NCI-H146 (cell line): ENCODE measurements at regions not wholly inside any gene's neighbourhood (a gene's known extent, or its start where the extent isn't known, plus 50 kb on each side); places are given as distances from the start of the nearest gene placed in this dataset.

Experiments used
- DNase-seq: peaks from one replicate; lab custom pipeline; 2025; lab: John Stamatoyannopoulos, UW

DNA sequence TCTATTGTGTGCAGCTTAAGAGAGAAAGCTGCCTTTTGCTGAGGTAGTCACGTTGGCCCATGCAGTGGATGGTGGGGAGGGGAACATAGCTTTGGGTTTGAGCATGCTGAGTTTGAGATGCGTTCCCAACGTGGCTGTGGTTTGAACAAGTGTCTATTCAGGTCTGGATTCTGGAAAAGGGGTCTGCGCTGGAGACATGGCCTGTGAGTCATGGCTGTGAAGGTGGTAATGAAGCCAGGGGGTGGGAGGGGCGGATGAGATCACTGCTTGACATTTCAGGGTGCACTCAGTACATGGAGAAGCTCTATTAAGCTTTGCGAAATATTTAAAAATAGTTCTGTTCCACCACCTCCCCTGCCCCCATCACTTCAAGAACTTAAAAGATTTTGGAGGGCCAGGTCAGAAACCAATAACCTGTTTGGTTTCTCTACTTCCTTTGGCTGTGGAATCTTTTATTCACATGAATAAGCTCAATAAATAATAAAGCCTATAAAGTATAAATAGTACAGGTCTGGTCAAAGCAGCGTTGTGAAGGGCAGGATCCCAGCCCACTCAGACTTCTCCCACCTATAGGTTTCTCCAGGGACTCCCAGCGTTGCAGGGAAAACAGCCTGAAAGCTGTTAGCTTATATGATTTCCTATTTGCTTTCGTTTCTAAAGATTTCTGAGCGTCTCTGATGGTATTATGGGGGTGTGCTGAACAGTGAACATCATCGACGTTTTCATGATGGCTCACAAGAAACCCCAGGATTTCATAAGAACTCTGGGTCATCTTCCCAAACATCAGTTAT, 189.9 kb downstream of the NSG2 start:
- no peak for DNase-seq

DNA sequence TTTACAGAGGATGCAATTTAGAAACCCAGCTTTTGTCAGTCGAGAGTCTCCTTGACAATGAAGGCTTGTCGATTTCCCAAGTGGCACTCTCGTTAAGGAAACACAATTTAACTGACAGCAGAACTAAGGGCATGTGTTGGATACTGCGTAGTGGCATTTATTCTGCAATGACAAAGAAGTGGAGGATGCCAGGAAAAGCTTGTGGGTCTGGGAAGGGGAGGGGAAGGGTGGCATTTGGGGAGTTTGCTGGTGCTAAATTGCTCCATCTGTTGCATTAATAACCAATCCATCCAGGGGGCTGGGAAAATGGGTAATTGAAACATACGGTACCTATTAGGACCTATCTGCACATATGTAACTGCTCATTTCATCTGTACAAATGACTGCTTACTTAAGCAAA, 190.6 kb downstream of the NSG2 start:
- DNase-seq, result no peak

DNA sequence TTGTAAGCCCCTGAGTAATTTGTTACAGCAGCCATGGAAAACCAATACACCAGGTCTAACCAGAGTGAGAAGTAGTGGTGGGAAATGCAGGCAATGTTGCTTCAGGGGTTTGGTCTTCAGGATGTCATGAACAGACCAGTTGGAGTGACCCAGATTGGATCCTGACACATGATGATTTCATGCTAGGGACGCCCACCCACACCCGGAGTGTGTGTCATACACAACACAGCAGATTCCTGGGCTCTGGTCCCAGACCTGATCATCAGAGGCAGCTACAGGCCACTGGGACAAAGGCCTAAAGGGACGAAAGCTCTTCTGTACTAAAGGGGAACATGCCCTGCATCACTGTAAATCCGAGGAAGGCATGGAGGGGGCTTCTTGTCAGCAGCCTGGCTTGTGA, 194.2 kb downstream of the NSG2 start:
- no peak for DNase-seq

DNA sequence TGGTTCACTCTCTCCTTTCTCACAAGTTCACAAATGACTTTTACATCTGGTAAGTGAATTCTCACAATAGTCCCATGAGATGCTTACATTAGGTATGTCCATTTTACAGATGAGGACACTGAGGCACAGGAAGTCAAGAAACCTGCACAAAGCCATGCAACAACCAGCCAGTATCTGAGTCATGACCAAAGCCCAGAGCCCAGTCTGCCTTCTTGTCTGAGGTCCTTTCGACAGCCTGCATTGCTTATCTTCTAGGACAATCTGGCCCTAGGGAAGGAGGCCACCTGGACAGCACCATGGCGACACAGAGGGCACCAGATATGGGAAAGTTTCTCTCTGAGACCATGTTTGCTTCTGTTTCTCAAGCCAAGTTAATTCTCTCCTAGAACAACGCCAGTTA, 197.1 kb downstream of the NSG2 start:
- DNase-seq, result no peak

DNA sequence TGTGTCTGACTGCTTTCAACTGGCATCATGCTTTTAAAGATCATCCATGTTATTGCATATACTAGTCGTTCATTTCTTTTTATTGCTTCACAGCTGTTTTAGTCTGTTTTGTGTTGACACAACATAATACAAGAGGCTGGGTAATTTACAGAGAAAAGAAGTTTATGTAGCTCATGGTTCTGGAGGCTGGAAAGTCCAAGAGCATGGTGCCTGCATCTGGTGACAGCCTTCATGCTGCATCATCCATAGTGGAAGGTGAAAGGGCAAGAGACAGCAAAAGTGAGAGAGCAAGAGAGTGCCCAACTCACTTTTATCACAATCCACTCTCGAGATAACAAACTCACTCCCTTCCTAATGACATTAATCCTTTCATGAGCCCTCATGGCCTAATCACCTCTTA, 198.4 kb downstream of the NSG2 start:
- DNase-seq, result no peak

DNA sequence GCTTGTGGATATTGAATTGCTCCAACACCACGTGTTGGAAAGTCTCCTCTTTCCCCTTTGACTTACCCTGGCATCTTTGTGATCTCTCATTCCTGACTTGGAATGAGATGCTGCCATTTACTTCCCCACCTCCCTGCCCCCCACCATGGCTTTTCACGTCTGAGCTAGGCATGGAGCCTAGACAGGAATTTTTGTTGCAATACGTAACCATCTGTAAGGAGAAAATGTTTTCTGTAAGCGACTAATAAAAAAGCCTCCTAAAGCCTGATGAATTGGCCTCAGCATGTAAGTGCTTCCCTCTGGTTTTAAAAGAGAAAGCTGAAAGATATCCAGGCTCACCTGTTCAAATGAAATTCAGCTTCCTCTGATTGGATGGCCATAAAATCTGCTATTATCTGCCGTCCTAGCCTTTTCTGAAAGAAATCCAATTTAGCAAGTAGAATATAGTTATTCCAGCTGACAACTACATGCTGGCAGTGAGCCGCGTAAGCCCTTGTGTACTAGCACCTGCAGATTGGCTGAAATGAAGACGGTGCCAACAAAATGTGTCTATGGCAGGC, 200.1 kb downstream of the NSG2 start:
- no peak for DNase-seq

DNA sequence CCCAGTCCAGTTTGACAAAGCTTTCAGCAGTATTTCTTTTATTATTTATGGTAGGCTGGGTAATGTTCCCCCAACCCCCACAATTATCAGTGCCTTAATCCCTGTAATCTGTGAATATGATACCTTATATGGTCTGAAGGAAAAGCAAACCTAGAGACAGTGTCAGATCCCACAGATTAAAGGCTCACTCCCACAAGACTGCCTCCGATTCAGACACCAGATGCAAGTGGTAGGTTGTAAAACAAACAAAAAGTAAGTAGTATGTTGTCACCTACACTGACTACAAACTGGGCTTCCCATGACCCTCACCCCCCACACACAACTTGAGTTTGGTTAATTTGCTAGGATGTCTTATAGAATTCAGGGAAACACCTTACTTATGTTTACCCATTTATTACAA, 201.2 kb downstream of the NSG2 start:
- DNase-seq, result no peak

DNA sequence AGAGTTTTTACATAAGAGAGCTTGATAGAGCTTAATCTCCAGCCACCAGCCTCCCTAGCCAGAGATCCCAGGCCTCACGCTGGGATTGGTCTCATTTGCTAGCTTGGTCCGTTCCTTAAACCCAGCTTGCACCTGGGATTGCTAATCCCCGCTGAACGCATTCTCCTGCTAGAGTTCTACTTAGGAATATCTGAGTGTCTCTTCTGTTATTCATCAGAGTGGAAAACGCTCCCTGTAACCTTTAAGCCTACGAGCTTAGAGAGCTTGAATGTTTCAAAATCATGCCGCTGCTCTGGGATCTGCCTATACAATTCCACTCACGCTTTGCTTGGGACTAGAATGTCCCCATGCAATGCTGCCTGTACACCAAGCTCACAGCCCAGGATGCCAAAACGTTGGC, 201.8 kb downstream of the NSG2 start:
- no peak for DNase-seq

DNA sequence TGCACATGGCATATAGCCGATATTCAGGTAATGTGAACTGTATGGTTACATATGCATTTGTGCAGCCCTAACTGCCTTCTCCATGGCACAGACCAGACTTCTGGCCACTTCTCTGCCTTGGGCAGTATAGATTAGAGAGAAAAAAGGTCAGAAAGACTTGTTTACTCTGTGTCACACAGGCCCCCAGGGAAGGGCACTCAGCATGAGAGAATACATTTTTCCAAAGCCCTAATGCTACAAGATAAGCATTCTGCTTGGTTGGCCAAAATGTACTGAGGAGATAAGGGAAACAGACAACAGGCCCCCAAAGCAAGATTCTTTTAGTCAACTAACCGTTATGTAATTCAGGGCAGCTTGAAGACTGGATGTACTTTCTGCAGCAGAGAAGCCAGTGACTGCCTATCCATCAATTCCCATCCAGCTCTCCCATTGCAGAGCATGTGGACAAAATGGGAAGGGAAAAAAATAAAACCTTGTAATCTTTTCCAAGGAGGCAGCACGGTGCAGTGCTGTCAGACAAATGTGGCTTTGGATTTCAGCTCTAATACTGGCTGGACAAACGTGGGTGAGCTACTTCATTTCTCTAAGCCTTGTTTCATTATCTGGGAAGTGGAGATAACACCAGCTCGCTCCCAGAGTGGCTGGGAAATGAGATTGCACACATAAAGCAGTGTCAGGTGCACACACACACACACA, 205.9 kb downstream of the NSG2 start:
- DNase-seq, result no peak

DNA sequence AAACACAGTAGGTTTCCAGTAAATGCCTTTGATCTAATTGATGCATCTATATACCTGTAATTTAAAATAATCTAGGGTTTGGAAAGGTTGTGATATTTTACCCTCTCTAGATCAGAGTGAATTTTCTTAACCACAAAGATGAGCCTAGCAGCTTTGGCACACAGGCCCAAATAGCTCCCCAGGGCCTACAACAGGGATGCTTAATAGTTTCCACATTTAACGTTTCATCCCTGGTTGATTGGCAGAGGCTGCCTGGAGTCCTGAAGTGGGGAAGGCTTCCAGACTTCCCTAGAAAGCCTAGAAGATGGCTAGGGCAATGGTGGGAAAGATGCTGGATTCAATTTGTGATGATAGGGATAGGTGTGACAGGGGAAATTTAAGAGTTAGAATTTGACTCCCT, 206.6 kb downstream of the NSG2 start:
- DNase-seq, result no peak

DNA sequence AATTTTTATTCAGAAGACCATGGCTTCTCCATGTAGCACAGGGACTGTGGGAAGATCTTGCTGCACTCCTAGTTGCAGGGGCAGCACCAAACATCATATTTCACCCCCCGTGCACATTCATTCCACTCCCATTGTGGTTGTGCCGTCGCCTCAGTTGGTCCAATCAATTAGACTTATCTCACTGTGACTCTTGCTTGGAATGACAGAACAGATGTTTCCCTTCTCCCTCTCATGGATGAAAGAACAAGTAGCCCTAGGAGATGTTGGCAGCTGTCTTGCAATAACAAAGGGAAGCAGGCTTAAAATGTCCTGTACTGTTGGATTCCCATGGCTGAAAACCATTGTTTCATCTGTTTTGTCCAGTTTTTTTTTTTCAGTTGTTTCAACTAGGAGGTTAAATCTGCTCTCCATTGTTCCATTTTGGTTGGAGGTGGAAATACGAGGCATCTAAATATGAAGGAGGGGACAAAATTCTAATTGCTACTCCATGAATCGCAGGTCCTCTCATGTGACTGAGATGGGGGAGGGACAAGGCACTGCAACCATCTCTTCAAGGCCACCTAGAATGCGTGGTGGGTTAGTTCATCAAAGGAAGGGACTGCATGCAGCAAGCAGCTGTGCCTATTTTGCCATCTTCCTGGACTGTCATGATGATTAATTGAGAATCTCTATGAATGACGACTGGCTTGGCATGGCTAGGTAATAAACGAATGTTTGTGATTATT, 214.4 kb downstream of the NSG2 start:
- no peak for DNase-seq

DNA sequence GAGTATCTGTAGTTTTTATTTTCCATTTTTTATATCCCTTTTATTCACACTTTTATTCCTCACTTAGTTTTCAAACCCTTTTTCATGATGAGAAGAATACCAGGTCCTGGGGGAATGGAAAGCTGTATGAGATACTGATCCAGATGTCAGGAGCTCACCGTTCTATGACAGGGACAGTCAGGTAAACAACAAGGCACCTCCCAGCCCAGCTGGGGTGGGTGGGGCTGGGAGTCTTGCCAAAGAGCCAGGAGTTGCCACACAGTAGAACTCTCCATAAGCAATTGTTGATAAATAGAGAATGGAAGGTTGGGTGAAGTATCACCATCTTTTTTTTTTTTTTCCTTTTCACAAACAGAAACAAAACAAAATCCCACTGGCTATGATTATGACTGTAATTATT, 225.8 kb downstream of the NSG2 start:
- no peak for DNase-seq

DNA sequence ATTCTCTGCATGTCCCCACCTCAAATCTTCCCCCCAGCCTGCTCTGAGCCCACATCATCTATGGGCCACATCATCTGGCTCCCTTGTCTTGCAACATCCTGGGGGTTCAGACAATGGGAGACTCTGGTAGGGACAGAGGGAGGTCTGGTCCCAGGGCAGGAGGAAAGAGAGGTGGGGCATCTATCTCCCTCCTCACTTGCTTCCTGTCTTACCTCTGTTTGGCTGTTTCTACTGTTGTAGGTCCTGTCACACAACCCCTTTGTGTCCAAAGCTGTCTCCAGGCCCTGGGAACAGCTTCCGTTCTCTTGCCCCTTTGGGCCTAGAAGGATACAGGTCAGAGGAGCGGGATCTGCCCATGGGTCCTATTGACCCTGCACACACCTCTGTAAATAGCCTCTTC, 227.2 kb downstream of the NSG2 start:
- DNase-seq, result no peak

DNA sequence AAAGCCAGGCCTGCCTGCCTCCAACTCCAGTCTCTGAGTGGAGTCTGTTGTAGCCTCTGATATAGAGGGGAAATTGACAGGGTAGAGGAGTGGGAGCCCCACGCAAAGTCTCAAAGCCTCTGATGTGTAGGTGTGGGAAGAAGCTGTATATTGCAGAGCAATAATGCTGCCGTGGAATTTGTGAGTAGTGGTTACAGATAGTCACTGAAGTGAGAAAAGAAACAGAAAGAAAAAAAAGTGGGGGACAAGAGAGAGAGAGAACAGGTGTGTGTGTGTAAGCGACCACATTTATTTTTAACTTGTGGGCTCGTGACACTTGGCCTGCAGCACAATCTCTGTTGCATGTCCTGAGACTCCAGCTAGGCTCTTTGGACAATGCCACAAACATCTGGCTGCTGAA, 227.8 kb downstream of the NSG2 start:
- DNase-seq, result no peak

DNA sequence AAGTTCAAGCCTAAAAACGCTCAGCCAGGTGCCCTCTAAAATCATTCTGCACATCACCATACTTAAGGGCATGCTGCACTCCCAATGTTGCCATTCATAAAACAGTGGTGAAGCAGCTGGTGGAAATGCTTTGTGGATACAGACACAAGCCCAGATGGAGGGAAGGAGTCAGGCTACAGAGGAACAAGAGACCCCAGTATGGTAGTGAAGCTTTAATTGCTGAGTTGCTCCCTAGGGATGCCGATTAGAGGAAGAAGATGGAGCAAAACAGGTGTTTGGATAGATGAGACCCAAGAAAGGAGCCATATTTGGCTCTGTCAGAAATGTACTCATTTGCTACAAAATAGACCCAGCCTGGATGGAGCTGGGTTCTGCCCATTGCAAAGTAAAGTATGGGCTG, 230.5 kb downstream of the NSG2 start:
- no peak for DNase-seq

DNA sequence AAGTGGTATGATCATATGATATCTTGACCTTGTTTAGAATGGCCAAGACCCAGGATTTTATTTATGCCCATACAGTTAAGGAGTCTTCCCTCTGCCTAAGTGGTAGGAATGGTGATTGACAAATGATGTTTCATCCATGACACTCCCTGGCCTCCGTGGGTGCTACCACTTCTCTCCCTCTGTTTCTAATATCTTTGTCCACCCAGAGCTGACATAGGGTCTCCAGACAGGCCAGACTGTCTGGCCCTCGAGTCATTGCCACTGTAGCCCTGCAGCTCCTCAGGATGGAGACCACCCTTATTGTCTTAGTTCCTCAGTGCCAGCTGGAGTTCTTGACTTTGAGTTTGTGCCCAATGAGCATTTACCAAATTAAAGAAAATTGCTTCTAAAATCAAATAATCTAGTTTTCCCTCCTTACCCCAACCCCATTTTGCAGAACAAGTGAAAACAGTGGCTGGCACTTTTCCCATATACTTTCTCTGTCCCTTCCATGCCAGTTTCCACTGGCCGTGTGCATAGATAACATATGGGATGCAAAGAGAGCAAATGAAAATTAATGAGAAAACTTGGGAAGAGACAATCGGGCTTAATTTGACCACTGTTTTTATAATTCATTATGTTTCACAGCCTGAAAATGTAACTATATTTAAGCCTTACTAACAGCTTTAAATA, 235.7 kb downstream of the NSG2 start:
- no peak for DNase-seq

DNA sequence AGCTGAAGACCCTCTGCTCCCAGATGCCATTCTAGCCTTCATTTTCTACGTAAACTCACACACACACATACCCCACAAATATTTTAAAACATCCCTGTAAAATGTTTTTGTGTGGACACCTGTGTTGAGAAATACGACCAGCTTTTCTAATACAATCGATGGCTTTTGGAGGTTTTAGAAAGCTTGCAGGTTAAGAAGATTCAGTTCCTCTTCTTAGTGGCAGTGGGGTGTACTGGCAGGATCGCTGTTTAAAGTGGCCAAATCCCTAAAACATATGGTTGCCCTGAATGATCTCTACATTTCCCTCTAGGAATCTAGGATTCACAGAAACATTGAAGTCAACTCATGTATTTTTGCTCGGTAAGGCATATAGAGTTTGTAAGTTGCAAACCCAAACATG, 236.3 kb downstream of the NSG2 start:
- DNase-seq, result no peak

DNA sequence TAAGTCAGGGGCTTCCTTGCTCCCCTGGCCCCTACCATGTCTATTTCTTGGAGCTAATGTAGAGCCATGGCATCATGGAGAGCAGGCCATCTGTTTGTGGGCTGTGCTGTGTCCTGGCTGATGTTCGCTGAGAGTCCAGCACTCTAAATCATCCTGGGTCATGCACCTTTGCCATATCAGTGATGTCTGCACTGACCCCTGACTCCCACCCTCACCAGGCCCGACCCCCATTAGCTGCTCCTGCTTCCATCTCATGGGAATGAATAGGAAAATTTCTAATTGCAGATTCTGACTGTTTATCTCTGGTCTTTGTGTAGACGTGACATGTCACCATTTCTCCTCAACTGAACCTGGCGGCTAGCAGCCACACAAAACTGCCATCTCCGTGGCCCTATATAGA, 236.9 kb downstream of the NSG2 start:
- no peak for DNase-seq

DNA sequence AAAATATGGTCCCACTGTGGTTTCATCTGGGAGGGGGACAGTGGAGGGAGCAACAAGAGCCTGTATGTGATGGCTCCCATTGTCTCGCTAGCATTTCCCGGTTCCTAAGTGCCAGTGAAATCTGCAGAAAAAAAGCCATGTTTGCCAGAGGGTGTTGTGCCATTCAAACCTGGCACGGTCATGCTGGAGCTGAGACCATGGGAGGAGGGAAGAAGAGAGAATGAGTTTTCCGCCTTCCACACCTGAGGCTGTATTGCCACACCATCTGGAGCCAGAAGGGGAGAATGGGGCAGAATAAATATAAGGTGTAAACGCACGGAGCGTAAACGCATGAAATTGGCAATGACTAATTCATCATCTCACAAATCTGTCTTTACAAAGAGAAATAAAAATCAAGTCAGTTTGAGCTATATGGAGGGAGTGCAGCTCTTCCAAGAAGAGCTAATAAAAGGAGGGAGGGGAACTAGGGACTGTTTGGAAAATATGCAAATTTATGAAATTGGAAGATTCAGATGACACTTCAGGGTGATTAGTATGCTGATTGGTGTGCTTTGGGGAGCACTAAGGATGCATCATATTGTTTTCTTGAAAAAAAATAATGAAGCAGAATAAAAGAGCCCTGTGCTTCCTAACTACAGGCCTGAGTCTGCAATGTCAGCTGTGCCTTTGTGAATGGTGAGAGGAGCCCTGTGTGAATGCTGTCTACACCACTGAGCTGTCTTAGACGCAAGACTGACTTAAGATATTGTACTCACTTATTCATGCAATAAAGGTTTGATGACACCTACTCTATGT, 237.9 kb downstream of the NSG2 start:
- DNase-seq, result no peak

DNA sequence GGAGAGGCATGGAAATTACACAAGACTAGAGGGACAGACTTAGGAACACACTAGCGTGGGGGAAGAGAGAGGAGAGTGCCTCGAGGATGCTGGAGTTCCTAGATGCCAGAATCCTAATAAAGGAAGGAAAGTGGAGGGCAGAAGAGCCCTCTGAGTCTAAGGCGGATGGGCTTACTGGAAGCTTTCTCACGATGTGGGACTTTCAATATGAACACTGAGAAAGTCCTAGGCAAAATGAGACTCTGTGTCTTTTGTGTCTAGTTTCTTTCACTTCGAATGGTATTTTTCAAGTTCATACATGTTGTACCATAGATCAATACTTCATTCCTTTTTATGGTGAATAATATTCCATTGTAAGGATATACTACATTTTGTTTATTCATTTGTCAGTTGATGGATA, 239.4 kb downstream of the NSG2 start:
- DNase-seq, result no peak

DNA sequence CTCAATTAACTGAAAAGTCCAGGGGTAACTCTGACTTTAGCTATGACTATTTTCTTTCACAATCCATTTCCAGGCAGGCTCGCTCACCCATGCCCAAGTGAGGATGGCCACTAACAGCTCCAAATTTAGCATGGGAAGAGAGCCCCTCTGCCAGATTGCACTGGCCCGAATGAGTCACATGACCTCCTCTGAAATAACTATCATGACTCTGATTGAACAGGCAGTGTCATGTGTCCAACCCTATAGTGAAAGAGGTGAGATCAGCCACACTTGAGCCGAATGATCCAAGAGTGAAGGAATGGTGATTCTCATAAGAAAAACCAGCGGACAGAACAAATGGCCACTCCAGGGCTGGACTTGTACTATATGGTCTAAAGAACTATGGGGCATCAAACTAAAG, 242.3 kb downstream of the NSG2 start:
- DNase-seq, result no peak

DNA sequence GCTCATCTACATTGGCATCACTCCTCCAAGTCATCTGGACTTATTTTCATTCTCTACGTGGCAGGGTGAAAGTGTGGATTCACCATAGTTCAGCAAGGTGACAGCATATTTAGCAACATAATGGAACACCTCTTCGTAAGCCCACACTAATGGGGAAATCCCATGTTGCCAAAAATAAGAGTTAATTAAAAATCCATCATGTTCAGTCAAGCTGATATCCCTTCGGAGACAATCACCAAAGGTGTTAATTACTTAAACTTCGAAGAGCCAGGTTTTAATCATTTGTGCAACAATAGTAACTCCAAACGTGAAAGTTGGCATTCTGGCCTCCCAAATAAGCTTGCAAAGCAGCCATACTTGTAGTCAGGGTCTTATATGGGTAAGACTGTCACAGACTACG, 242.9 kb downstream of the NSG2 start:
- DNase-seq, result no peak
